ENCODE measurements at regions not wholly inside any gene's neighbourhood (a gene's known extent, or its start where the extent isn't known, plus 50 kb on each side); places are given as distances from the start of the nearest gene placed in this dataset.

DNA sequence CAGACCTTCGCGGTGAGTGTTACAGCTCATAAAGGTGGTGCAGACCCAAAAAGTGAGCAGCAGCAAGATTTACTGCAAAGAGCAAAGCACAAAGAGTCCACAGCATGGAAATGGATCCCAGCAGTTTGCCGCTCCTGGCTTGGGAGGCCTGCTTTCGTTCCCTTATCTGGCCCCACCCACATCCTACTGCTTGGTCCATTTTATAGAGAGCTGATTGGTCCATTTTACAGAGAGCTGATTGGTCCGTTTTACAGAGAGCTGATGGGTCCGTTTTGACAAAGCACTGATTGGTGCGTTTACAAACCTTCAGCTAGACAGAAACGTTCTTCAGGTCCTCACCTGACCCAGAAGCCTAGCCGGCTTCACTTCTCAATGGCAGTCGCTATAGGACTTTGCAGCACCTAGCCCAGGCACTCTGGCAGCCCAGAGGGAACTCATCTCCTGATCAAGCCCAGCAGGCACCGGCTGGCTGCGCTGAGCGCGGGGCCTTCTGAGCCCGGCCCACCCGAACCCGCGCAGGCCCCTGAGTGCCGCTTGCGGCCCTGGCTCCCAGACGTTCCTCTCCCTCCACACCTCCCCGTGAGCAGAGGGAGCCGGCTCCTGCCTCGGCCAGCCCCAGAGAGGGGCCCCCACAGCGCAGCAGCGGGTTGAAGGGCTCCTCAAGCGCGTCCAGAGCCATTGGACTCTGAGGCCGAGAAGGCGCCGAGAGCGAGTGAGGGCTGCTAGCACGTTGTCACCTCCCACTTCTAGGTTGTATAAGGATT is 200.3 kb downstream of the LMO4 start:
- TF ChIP-seq, protein P1, sequence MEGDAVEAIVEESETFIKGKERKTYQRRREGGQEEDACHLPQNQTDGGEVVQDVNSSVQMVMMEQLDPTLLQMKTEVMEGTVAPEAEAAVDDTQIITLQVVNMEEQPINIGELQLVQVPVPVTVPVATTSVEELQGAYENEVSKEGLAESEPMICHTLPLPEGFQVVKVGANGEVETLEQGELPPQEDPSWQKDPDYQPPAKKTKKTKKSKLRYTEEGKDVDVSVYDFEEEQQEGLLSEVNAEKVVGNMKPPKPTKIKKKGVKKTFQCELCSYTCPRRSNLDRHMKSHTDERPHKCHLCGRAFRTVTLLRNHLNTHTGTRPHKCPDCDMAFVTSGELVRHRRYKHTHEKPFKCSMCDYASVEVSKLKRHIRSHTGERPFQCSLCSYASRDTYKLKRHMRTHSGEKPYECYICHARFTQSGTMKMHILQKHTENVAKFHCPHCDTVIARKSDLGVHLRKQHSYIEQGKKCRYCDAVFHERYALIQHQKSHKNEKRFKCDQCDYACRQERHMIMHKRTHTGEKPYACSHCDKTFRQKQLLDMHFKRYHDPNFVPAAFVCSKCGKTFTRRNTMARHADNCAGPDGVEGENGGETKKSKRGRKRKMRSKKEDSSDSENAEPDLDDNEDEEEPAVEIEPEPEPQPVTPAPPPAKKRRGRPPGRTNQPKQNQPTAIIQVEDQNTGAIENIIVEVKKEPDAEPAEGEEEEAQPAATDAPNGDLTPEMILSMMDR (IDR thresholded peaks at IDR 0.05), result no peak
- TF ChIP-seq POLR2A (IDR thresholded peaks at IDR 0.05), result no peak

Data from lower leg skin (tissue), 3 donors.